ENCODE measurements at regions not wholly inside any gene's neighbourhood (a gene's known extent, or its start where the extent isn't known, plus 50 kb on each side); places are given as distances from the start of the nearest gene placed in this dataset.

- DNase-seq (ENCODE audit: low spot score in 2 of 2): no peak
- 70 to 76% methylated on average over 16 of the region's 16 CpGs for WGBS, 2 donors
Measured at GRCh38 chr20:58012731-58013510, 215.5 kb downstream of the ANKRD60 start.

DNA sequence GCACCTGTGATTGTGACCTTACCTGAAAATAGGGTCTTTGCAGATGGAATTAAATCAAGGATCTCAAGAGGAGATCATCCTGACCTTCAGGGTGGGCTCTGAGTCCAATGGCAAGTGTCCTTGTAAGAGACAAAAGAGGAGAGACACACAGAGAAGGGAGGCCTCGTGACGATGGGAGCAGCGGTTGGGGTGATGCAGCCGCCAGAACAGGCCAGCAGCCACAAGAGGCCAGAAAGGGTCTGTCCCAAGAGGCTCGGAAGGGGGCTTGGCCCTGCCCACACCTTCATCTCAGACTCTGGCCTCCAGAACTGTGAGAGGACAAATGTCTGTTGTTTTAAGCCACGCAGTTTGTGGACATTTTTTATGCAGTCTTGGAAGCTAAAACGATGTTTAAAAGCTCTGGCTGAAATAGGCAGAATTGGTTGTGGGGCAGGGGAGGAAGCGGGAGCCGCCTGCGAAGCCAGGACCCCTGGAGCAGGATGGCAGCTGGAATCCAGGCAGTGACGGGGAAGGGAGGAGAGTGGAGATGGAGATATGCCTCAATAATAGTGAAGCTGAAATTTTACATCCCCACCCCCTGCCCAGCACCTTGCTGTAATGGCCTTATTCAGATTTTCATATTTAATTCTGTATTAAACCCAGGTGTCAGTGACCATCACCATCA is 216.4 kb downstream of the ANKRD60 start:
- no peak overlapping the region for H3K27ac ChIP-seq
- H3K36me3 ChIP-seq: no peaks in the 10 kb centered on the region
- 61 to 70% methylated on average over 11 of the region's 11 CpGs for WGBS, 2 donors
- no peaks in the 10 kb centered on the region for H3K27me3 ChIP-seq
- TF ChIP-seq POLR2A (IDR thresholded peaks at IDR 0.05) (no peak), EP300 (IDR thresholded peaks at IDR 0.05) (no peak)
- TF ChIP-seq, protein P1, sequence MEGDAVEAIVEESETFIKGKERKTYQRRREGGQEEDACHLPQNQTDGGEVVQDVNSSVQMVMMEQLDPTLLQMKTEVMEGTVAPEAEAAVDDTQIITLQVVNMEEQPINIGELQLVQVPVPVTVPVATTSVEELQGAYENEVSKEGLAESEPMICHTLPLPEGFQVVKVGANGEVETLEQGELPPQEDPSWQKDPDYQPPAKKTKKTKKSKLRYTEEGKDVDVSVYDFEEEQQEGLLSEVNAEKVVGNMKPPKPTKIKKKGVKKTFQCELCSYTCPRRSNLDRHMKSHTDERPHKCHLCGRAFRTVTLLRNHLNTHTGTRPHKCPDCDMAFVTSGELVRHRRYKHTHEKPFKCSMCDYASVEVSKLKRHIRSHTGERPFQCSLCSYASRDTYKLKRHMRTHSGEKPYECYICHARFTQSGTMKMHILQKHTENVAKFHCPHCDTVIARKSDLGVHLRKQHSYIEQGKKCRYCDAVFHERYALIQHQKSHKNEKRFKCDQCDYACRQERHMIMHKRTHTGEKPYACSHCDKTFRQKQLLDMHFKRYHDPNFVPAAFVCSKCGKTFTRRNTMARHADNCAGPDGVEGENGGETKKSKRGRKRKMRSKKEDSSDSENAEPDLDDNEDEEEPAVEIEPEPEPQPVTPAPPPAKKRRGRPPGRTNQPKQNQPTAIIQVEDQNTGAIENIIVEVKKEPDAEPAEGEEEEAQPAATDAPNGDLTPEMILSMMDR (IDR thresholded peaks at IDR 0.05): no peak
- no peak for DNase-seq (ENCODE audit: low spot score in 2 of 2)
- H3K4me3 ChIP-seq: no peak overlapping the region
- peaks cover 0 to 27% (median 0%) of the 10 kb centered on the region in 4 donors for H3K4me1 ChIP-seq
- H3K9me3 ChIP-seq: no peaks in the 10 kb centered on the region

More at GRCh38 chr20:58012731-58013510, 215.5 kb downstream of the ANKRD60 start:
- no peaks in the 10 kb centered on the region for H3K36me3 ChIP-seq
- TF ChIP-seq EP300 (IDR thresholded peaks at IDR 0.05): no peak
- TF ChIP-seq, protein P1 (IDR thresholded peaks at IDR 0.05): no peak
- no peak for TF ChIP-seq POLR2A (IDR thresholded peaks at IDR 0.05)
- no peak overlapping the region for H3K27ac ChIP-seq
- H3K27me3 ChIP-seq: no peaks in the 10 kb centered on the region
- no peak overlapping the region for H3K4me3 ChIP-seq
- peaks cover 0 to 32% (median 0%) of the 10 kb centered on the region in 4 donors for H3K4me1 ChIP-seq
- H3K9me3 ChIP-seq: no peaks in the 10 kb centered on the region

DNA sequence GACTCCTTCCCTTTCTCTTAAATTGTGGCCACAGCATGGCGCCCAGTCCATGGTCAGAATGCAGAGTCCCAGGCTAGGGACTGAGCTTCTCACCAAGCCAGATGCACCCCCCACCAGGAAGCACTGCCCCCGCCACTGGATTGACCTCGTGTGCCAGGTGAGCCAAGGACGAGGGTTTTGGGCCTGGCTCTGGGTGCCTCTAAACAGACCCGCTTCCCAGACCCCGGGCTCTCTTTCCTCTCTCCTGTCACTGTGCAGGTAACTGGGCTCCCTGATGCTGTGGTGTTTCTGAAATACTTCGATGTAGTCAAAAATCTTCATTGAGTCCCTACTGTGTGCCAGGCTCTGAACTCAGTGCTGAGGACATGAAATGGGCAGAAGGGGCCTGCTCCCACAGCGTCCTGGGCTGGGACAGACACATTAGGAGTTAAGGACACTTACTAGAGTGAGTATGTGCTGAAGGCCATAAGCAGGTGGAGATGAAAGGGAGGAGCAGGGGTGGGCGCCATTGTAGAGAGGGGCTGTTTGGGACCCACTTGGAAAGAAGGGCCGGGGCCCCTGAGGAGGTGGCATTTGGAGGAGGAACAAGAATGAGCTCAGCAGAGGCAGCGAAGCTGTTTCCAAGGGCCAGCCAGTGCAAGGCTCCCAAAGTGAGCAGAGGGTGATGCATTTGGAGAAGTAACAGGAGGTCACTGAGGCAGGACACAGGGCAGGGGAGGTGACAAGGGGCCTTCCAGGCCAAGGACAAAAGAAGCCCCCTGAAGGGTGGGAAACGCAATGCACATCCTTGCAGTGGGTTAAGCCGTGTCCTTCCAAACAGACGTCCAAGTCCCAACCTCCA is 217.1 kb downstream of the ANKRD60 start:
- H3K36me3 ChIP-seq: no peaks in the 10 kb centered on the region
- DNase-seq (ENCODE audit: low spot score in 2 of 2): no peak
- no peak overlapping the region for H3K27ac ChIP-seq
- H3K4me1 ChIP-seq: peaks cover 0 to 20% (median 0%) of the 10 kb centered on the region in 4 donors
- no peaks in the 10 kb centered on the region for H3K9me3 ChIP-seq
- WGBS, 2 donors: 90 to 91% methylated on average over 14 of the region's 14 CpGs
- no peak for TF ChIP-seq POLR2A (IDR thresholded peaks at IDR 0.05)
- no peak overlapping the region for H3K4me3 ChIP-seq
- no peaks in the 10 kb centered on the region for H3K27me3 ChIP-seq

DNA sequence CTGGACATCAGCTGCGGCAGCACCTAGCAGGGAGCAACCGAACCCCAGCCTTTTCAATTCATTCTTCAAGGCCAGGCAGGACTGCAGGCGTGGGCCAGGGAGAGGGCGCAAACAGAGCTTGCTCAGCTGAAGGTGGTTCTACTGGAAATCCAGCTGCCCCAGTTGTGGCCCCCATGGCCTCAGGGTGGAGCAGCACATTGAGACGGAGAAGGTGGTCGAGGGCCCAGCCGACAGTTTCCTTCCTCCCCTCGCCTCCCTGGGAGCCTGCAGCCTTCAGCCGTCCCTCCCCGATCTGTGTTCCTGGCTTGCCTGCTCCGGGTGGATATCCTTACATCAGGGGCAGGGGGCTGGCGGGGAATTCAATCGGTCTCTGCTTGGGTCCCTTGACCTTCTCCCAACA is 217.8 kb downstream of the ANKRD60 start:
- Histone ChIP-seq H3K9me3 (no peaks in the 10 kb centered on the region), H3K27ac (no peak overlapping the region), H3K36me3 (no peaks in the 10 kb centered on the region), H3K4me1 (peaks cover 0 to 20% (median 0%) of the 10 kb centered on the region in 4 donors), H3K27me3 (no peaks in the 10 kb centered on the region), H3K4me3 (no peak overlapping the region)
- WGBS, 2 donors: 91 to 94% methylated on average over 13 of the region's 13 CpGs
- TF ChIP-seq EP300 (IDR thresholded peaks at IDR 0.05): no peak
- TF ChIP-seq, protein P1 (IDR thresholded peaks at IDR 0.05): no peak
- TF ChIP-seq POLR2A (IDR thresholded peaks at IDR 0.05): no peak
- DNase-seq (ENCODE audit: low spot score in 2 of 2): no peak

GRCh38 chr20:58010186-58010585 is 218.3 kb downstream of the ANKRD60 start:
- Histone ChIP-seq H3K4me1 (peaks cover 0 to 20% (median 0%) of the 10 kb centered on the region in 4 donors), H3K9me3 (no peaks in the 10 kb centered on the region), H3K27me3 (no peaks in the 10 kb centered on the region), H3K36me3 (no peaks in the 10 kb centered on the region), H3K27ac (no peak overlapping the region), H3K4me3 (no peak overlapping the region)
- DNase-seq (ENCODE audit: low spot score in 2 of 2): no peak
- 90% methylated on average over 7 of the region's 7 CpGs for WGBS, 2 donors
- TF ChIP-seq, protein P1 (IDR thresholded peaks at IDR 0.05): no peak
- no peak for TF ChIP-seq POLR2A (IDR thresholded peaks at IDR 0.05)

All from tibial nerve (tissue), 4 donors.